ENCODE measurements at regions not wholly inside any gene's neighbourhood (a gene's known extent, or its start where the extent isn't known, plus 50 kb on each side); places are given as distances from the start of the nearest gene placed in this dataset.
"Not testable (repeated sequence)": the region's sequence is repeated elsewhere in the genome, so short reads cannot be mapped to it uniquely, and the experiment has no call there.

GRCh38 chr4:3880615-3881120 is 114.5 kb downstream of the ADRA2C start:
- DNase-seq (ENCODE audit: low spot score): peak; percentile 92

GRCh38 chr4:3882316-3882885 is 116.2 kb downstream of the ADRA2C start:
- DNase-seq (ENCODE audit: low spot score): not testable (repeated sequence)

GRCh38 chr4:3884261-3884660 is 118.1 kb downstream of the ADRA2C start:
- not testable (repeated sequence) for DNase-seq (ENCODE audit: low spot score)

- DNase-seq (ENCODE audit: low spot score): not testable (repeated sequence)
Observed at GRCh38 chr4:3893590-3893989, 127.4 kb downstream of the ADRA2C start.

GRCh38 chr4:3894086-3894959 is 128.1 kb downstream of the ADRA2C start:
- not testable (repeated sequence) for DNase-seq (ENCODE audit: low spot score)

GRCh38 chr4:3896441-3896840 is 130.3 kb downstream of the ADRA2C start:
- DNase-seq (ENCODE audit: low spot score): no peak

- DNase-seq (ENCODE audit: low spot score): not testable (repeated sequence)
Observed at GRCh38 chr4:3896871-3897578, 130.8 kb downstream of the ADRA2C start.

GRCh38 chr4:3898098-3898497 is 131.9 kb downstream of the ADRA2C start:
- DNase-seq (ENCODE audit: low spot score): no peak

- not testable (repeated sequence) for DNase-seq (ENCODE audit: low spot score)
Observed at GRCh38 chr4:3898928-3899327, 132.7 kb downstream of the ADRA2C start.

GRCh38 chr4:3904264-3904955 is 138.2 kb downstream of the ADRA2C start:
- not testable (repeated sequence) for DNase-seq (ENCODE audit: low spot score)

GRCh38 chr4:3909616-3910015 is 143.4 kb downstream of the ADRA2C start:
- not testable (repeated sequence) for DNase-seq (ENCODE audit: low spot score)

GRCh38 chr4:3910161-3910950 is 144.2 kb downstream of the ADRA2C start:
- not testable (repeated sequence) for DNase-seq (ENCODE audit: low spot score)

GRCh38 chr4:3911252-3911856 is 145.2 kb downstream of the ADRA2C start:
- DNase-seq (ENCODE audit: low spot score): no peak

- DNase-seq (ENCODE audit: low spot score): not testable (repeated sequence)
Observed at GRCh38 chr4:3914511-3914910, 148.3 kb downstream of the ADRA2C start.

- not testable (repeated sequence) for DNase-seq (ENCODE audit: low spot score)
Observed at GRCh38 chr4:3919509-3919908, 153.3 kb downstream of the ADRA2C start.

- DNase-seq (ENCODE audit: low spot score): not testable (repeated sequence)
Observed at GRCh38 chr4:3921902-3922301, 155.7 kb downstream of the ADRA2C start.

- not testable (repeated sequence) for DNase-seq (ENCODE audit: low spot score)
Observed at GRCh38 chr4:3925841-3926240, 159.7 kb downstream of the ADRA2C start.

- not testable (repeated sequence) for DNase-seq (ENCODE audit: low spot score)
Observed at GRCh38 chr4:3926271-3926670, 160.1 kb downstream of the ADRA2C start.

GRCh38 chr4:3926969-3927755 is 161.0 kb downstream of the ADRA2C start:
- not testable (repeated sequence) for DNase-seq (ENCODE audit: low spot score)

- DNase-seq (ENCODE audit: low spot score): not testable (repeated sequence)
Observed at GRCh38 chr4:3929431-3929830, 163.2 kb downstream of the ADRA2C start.
